Ovary (tissue), 3 donors: ENCODE measurements at regions not wholly inside any gene's neighbourhood (a gene's known extent, or its start where the extent isn't known, plus 50 kb on each side); places are given as distances from the start of the nearest gene placed in this dataset.

Experiments used
- POLR2A ChIP-seq: fragments of 450-650 bp; IDR thresholded peaks from one replicate; pipeline ENCODE4 v1.6.1; 2017; ENCODE audit warnings: antibody characterized with exemption, mild to moderate bottlenecking, moderate library complexity
- TF ChIP-seq, protein P1 (sequence below), 3 donors: fragments of 450-650 bp in 2 of 3; fragments of 200-600 bp in 1 of 3; IDR thresholded peaks; one replicate each; pipeline versions ENCODE4 v1.5.1 to v1.8.0; 2016 to 2022; ENCODE audit warnings: antibody characterized with exemption in 3 of 3, mild to moderate bottlenecking in 1 of 3
- donor health status: DM: no; HTN: no; CAD: no.

DNA sequence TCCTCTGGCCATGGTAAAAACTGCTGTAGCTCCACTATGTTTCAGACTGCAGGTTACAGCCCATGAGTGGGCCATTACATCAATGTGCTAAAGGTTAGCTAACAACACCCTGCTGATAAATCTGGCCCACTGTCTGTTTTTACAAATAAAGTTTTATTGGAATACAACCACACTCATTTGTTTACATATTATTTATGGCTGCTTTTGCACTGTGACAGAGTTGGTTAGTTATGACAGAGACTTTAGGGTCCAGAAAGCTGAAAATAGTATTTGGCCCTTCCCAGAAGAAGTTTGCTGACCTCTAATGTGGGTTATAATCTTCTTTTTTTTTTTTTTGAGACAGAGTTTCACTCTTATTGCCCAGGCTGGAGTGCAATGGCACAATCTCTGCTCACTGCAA lies 134.2 kb upstream of the PWP1 start:
- no peak for TF ChIP-seq POLR2A
- TF ChIP-seq, protein P1, sequence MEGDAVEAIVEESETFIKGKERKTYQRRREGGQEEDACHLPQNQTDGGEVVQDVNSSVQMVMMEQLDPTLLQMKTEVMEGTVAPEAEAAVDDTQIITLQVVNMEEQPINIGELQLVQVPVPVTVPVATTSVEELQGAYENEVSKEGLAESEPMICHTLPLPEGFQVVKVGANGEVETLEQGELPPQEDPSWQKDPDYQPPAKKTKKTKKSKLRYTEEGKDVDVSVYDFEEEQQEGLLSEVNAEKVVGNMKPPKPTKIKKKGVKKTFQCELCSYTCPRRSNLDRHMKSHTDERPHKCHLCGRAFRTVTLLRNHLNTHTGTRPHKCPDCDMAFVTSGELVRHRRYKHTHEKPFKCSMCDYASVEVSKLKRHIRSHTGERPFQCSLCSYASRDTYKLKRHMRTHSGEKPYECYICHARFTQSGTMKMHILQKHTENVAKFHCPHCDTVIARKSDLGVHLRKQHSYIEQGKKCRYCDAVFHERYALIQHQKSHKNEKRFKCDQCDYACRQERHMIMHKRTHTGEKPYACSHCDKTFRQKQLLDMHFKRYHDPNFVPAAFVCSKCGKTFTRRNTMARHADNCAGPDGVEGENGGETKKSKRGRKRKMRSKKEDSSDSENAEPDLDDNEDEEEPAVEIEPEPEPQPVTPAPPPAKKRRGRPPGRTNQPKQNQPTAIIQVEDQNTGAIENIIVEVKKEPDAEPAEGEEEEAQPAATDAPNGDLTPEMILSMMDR (IDR thresholded peaks at IDR 0.05) = no peak
